HG03521 (cell line): ENCODE measurements at regions not wholly inside any gene's neighbourhood (a gene's known extent, or its start where the extent isn't known, plus 50 kb on each side); places are given as distances from the start of the nearest gene placed in this dataset.
"Not testable (repeated sequence)": the region's sequence is repeated elsewhere in the genome, so short reads cannot be mapped to it uniquely, and the experiment has no call there.

Experiments used
- ATAC-seq: cut with Tn5 transposase; IDR thresholded peaks from one replicate; pipeline ENCODE4 v1.9.1; 2021; ENCODE audit warnings: mild to moderate bottlenecking, moderate library complexity; ENCODE audit not compliant: unreplicated experiment

DNA sequence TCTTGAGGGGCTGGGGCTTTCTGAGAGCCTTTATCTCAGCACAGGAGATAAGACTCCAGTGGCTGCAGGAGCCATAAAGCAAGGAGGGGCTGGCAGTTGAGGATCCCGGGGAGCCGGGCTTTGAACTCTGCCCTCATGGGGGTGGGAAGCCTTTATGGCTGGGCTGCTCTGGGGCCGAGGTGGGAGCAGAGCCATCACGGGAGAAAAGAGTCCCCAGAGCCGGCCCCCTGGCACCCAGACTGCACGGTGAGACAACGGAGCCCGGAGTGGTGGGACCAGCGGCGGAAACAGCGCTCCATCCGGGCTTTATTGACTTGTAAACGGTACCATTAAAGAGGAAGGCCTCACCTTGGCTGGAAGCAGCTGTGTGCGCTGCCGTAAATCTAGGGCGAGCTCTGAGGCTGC lies 162.6 kb downstream of the MYCN start:
- ATAC-seq: no peak

DNA sequence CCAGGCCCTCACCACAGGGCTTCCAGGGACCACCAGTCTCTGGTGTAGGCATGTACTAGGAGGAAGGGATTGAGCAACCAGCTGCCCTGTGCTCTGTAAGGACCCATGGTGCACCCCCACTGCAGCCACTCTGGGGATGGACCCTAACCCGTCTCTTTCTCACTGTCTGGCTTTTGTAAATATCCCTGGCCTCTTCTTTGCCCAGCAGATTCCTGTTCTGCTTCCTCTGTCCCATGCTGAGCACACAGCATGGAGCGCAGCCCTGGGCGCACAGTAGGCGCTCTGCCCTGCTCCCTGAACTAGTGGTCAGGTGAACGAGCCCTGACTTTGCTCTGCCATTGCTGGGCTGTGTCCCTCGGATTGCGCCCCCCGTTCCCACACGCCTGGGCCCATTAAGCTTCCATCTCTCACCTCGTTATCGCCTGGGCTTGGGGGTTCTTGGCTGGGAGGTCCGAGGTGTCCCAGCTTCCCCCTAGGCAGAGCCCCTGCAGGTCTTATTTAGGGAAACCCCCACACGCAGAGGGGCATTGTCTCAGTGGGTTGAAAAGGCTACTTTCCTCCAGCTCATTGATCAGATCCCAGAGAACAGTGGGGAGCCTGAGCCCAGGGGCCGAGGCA lies 162.1 kb downstream of the MYCN start:
- ATAC-seq: no peak

DNA sequence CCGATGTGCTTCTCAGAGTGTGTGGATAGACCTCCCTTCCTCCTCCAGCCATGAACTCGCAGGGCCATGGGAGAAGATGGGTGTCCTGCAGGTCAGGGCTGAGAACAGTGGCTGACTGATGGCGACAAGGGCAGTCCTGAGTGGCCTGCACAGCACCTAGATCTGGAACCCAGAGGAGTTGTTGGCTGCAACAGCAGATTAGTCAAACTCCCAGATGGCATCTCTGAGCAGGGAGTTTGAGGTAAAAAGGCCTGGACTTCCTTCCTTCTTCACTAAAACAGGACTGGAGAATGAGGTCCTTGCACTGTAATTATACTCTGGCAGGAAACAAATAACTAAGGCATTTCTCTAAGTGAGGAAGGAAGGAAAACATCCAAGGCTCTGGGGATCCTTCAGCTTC lies 160.8 kb downstream of the MYCN start:
- no peak for ATAC-seq

DNA sequence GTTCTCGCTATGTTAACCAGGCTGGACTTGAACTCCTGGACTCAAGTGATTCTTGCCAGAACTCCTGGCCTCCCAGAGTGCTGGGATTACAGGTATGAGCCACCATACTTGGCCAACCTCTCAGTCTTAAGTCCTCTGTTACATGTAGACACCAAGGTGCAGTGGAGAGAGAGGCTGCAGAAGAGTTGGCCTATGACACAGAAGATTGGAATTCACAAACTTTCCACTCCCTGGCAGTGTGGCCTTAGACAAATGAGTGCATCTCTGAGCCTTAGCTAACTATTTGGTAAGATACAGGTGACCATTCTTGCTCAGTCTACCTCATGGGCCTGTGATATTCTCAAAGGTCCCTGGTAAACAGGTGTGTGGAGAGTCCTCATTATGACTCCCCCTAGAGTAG lies 159.7 kb downstream of the MYCN start:
- no peak for ATAC-seq

DNA sequence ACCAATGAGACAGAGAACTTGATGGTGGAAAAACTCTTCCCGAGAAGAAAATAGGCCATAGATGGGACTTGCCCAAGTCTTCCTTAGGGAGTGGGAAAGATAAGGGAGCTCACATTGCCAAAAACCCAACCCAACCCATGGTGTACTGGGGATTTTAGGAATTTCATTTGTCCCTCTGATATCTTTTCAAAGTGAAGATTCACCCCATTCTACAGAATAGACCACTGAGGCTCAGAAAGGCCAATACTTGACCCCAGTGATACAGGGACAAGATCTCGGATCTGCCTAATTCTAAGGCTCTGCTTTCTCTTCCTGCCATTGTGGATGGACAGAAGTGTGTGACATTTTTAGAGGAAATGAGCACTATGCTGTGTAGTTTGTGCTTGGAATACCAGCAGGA lies 159.0 kb downstream of the MYCN start:
- ATAC-seq: no peak

DNA sequence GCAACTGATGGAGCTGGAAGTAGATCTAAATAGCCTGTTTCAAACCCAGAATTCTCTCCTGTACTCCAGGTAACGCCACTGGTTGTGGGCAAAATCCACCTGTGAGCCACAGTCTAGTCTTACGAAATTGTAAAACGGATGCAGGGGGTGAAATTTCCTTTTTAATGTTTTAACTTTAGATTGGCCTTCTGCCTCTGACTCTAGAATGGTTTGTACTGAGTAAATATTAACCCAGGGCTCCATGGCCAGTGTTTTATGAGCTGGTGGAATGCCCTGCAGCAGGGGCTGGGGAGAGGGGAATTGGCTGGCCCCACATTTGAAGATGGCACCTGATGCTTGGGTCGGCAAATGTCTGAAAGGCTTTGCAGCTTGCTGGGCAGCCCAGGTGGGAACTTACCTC lies 156.6 kb downstream of the MYCN start:
- ATAC-seq: no peak

DNA sequence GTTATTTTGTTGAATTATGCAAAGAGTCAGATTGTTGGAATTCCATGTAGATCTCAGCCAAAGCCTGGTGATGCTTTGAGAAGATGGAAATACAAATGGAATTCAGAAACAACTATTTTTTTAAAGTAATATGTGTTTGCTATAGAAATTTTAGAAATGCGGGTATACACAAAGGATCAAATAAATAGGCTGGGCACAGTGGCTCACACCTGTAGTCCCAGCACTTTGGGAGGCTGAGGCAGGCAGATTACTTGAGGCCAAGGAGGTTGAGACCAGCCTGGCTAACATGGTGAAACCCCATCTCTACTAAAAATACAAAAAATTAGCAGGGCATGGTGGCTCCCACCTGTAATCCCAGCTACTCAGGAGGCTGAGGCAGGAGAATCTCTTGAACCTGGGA lies 155.1 kb downstream of the MYCN start:
- ATAC-seq: not testable (repeated sequence)

DNA sequence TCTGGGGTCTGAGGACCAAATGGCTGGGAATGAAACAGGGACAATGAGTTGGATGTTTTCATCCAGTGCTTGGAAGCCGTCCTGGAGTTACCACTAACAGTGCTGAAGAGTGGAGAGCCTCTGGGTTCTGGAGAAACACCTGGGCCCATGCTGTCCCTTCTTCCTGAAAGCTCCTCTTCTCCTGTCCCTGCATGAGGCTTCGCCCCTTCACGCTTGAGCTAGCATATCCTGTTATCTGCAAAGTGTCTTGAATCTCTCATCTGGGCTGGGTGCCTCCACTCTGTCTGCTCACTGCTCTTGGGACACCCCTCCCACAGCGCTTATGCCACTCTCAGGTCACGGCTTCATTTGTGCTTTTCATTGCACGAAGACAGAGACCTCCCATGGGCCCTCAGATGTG lies 154.5 kb downstream of the MYCN start:
- no peak for ATAC-seq

DNA sequence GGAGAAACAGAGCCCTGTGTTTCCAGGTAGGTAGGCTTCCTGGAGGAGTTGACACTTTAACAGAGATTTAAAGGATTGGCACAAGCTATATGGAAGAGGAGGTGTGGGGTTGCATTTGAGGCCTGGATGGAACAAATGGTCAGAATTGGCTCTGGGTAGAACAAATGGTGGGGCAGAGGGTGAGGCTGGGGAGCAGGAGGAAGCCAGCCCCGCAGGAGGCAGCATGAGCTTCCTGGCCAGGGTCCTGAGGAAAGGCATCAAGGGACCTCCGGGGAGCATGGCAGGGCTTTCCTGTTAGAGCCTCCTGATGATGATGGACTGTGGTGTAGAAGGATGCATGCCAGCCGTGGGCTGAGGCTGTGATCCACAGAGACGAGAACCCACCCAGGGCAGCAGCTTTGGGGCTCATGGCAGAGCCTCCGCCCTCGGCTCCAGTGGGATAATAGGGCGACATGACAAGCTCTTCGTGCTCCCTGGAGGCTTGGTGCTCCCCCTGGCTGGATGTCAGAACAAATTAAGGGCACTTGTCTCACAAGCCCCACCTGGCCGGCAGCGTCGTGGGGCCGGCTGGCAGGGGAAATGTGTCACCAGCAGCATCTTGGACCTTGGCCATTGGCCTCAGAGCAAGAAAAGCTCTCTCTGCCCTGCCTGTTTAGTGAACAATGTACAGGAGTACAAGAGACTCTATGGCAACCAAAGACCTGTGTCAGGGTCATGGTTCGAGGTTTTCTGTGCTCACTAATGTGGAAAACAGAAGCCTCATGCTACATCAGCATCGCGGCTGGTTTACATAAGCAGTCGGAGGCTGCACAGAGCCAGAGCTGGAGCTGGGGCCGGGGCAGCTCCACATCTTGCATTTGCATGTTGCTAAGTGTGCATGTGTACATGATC lies 153.5 kb downstream of the MYCN start:
- ATAC-seq: no peak

DNA sequence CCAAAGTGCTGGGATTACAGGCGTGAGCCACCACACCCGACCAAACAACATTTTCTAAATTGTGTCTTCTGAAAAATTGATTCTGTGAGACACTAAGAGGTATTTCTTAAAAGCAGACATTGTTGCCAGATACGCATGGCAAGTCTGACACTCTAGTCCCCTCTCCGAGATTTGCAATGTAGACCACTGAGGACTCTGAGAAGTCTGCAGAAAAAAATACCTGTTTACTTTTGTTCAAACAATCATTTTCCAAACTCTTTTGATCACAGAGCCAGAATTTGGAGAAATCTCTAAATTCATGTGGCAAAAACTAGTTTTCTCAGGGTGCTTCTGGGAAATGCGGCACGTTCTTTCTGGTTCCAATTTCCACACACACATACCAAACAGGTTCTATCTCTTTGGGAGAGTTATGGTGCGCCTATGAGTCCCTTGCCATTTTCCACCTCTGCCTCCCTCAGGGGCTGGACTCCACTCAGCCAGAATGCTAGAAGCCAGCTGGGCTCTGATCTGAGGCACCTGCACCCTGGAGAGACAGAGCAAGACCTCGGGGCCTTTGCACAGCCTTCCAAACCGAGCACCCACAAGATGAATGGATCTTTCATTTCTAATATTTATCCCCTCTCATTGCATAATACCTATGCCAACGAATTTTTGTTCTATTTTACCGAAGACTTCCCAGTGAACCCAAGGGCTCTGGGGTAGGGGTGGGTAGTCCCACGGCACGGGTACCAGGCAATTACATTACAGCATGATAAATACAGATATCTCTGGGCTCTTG lies 152.7 kb downstream of the MYCN start:
- no peak for ATAC-seq

DNA sequence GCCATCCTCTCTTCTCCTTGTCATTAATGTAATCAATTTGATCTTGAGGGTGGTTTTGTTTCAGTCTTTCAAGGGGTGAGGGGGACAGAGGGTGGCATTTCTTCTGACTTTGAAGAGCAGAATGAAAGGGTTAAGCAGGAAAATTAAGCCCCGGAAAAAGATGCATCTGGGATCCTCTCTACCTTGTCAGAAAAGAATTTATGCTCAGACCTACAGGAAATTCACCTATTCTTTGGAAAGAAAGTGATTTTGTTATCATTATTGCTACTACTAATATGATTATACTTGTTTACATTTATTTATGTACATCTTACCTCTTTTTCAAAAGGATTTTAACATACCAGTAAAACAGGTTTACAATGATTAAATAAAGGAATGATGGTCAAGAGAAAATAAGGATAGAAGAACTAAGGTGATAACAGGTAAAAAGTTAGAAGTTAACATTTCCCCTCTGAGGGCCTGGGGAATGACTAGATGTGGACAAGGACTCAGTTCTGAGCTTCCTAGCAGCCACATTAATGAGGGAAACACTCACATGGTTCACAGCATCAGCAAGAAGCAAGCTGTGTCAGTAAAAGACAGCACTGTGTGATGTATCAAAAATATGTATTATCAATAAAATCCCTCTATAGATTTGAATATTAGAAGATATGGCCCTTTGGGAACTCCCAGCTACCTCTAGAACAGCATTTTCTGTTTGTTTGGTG lies 151.4 kb downstream of the MYCN start:
- ATAC-seq: no peak

DNA sequence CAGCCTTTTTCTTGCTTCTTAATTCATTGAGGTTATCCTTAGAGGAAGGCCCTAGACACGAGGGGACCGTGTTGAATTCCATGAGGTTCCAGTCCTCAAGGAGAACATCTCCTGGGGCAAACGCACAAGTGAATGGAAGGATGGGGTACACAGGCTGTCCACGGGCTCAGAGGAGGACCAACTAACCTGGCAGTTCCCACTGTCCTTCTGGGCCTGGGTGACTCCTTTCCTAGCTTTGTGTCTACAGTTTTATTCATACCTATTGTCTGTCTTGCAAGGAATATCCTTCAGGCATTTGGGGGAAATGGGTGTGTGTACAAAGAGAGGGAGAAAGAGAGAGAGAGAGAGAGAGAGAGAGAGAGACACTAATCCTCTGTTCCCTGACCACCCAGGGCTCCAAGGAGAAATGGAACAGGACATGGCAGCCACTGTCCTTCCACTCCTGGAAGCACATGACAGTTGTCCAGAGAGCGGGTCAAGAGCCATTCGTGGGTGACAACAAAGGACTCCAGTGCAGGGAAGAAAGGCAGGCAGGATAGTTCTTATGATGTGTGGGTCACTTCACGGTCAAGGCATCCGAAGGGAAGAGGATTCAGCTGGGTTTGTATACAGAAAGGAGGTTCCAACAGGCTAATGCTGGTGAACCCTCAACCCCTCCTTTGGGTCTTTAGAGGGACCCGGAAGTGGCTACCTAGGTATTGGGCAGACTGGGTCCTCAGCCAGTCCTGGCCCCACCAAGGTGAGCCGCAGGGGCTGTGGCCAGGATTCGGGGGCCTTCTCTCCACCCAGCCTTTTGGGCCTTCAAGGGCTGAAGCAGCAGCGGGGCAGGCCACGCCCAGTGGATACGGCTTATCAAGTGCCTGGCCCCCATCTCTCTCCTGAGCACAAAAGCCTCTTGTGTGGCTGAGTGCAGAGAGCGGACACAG lies 150.6 kb downstream of the MYCN start:
- no peak for ATAC-seq

DNA sequence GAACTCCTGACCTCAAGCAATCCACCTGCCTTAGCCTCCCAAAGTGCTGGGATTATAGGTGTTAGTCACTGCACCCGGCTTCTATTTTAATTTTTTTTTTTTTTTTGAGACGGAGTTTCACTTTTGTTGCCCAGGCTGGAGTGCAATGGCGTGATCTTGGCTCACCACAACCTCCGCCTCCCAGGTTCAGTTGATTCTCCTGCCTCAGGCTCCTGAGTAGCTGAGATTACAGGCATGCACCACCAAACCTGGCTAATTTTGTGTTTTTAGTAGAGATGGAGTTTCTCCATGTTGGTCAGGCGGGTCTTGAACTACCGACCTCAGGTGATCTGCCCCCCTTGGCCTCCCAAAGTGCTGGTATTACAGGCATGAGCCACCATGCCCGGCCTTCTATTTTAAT lies 149.1 kb downstream of the MYCN start:
- not testable (repeated sequence) for ATAC-seq

DNA sequence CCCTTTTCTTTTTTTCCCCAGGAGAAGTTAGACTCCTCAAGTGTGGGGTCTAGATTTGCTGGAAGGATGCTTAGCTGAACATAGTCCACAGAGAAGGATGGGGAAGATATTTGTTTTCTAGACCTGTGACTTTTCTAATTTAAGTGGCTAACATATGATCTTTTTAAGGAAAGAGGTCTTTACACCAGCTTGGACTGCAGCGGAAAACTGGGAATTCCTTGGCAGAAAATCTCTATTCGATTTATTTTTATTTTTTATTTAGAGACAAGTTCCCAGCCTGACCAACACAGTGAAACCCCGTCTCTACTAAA lies 148.4 kb downstream of the MYCN start:
- no peak for ATAC-seq

DNA sequence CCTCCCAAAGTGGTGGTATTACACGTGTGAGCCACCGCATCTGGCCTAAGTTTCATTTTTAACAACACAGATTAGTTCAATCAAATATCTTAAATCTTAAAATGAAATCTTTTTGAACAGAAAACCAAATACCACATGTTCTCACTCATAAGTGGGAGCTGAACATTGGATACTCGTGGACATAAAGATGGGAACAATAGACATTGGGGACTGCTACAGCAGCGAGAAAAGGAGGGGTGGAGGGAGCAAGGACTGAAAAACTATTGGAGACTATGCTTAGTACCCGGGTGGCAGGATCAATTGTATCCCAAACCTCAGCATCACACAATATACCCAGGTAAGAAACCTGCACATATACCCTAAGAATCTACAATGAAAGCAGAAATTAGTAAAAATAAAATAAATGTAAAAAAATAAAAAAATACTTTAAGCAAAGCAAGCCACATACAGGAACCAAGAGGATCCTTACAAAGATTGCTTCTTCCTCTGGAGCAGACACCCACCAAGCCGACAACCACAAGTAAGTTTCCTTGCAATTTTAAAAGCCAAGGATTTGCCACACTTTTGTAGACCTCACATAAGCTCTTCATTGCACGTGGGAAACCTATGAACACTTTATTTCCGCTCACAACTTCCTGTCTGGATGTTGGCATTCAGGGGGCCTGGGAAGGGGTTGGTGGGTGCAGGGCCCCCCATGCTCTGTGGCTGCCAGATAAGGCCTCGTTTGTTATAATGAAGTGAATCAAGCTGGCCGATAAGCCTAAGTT lies 147.9 kb downstream of the MYCN start:
- ATAC-seq: no peak

DNA sequence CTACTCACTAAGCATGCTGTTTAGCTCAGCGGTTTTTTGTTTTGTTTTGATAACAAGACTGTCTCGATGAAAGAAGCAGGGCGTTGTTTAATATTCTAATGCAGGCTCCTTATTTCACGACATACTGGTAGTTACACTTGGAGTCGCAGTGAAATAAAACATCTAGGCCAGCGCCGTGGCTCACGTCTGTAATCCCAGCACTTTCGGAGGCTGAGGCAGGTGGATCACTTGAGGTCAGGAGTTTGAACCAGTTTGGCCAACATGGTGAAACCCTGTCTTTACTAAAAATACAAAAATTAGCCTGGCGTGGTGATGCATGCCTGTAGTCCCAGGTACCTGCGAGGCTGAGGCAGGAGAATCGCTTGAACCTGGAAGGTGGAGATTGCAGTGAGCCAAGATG lies 145.8 kb downstream of the MYCN start:
- not testable (repeated sequence) for ATAC-seq

DNA sequence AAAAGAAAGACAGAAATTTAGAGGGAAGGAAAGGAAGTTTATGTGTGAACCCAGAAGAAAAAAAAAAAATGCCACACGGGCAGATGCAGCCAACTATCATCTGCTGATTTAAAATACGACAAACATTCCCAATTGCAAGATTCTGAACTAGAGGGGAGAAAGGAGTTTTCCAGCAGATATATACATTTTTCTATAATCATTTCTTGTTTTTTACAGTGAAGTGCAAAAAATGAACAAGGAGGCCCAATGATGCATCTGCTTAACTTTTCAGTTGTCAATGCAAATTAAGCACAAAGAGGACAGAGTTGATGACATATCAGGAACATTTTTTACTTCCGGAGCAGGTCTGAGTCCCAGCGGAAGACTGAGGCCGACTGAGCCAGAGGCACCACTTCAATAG lies 144.7 kb downstream of the MYCN start:
- ATAC-seq: no peak

DNA sequence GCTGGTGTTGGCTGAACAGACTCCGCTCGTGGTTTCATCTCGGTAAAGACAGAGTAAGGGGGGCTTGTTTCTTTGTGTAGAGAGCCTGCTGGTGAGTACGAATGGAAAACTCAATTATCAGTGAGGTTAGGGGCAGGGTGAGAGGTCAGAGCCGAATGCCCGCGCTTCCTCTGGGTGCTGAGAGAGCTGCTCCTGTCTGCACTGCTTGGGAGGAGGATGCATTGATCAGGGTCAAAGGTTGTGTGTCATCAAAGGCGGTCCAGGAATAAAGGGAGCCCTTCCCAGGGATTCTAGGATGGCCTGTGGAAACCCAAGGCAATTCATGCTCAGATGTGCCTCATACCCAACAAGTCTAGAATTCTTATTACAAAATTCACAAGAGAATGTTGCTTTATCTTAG lies 143.9 kb downstream of the MYCN start:
- no peak for ATAC-seq

DNA sequence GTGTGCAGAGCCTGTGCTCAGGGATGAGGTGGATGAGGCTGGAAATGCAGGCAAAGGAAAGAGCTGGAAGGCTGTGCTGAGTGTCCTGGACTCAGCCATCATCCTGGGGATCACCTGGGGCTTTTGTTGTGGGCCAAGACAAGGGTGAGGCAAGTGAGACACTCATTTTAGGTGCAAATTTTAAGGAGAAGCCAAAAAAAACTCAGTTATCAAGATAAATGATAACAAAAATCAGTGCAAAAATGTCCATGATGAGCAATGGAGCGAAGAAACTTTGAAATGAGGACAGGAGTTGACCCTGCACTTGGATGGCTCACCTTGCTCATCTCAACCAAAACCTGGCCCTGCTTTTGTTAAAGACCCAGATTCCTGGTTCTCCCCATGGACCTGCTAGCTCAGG lies 141.9 kb downstream of the MYCN start:
- no peak for ATAC-seq
